PC-3 (cell line): ENCODE measurements at regions not wholly inside any gene's neighbourhood (a gene's known extent, or its start where the extent isn't known, plus 50 kb on each side); places are given as distances from the start of the nearest gene placed in this dataset.
"Not testable (repeated sequence)": the region's sequence is repeated elsewhere in the genome, so short reads cannot be mapped to it uniquely, and the experiment has no call there.

Source experiments
- ATAC-seq: fragments of 200-7000 bp; cut with Tn5 transposase; 2 replicates; pipeline ENCODE4 v1.9.1; 2020; ENCODE audit warnings: mild to moderate bottlenecking, moderate library complexity
- BruUV-seq: library from RNA; stranded (reverse); fragments of 400-500 nt; replicated peaks from 2 replicates; lab custom pipeline; 2021; lab: Mats Ljungman, UMichigan
- CTCF ChIA-PET: fragments of 300-600 bp; sonication (Branson Sonifier 250); formaldehyde crosslinking; loops from one replicate; lab custom pipeline; 2022; ENCODE audit warnings: antibody characterized with exemption; lab: Charles Lee
- POLR2A ChIA-PET: fragments of 300-600 bp; sonication (Branson Sonifier 250); formaldehyde crosslinking; loops from one replicate; lab custom pipeline; 2022; ENCODE audit warnings: antibody characterized with exemption; ENCODE audit not compliant: unreplicated experiment; lab: Charles Lee
- DNase-seq: peaks from one replicate; pipeline ENCODE4 v3.0.0-alpha.2; 2015
- H2AFZ ChIP-seq: fragments of 300-600 bp; sonication (generic); 2 replicates; pipeline ENCODE4 v1.6.0; 2016; ENCODE audit warnings: antibody characterized with exemption, low read length
- H3F3A ChIP-seq: fragments of 300-600 bp; sonication (generic); one replicate; pipeline ENCODE4 v1.6.0; 2017; ENCODE audit warnings: antibody characterized with exemption, low read length, control low read depth, mild to moderate bottlenecking; ENCODE audit not compliant: unreplicated experiment
- H3K27ac ChIP-seq: fragments of 300-600 bp; sonication (generic); 2 replicates; pipeline ENCODE4 v1.5.1; 2016; ENCODE audit warnings: mild to moderate bottlenecking, low read length
- H3K27me3 ChIP-seq: fragments of 300-600 bp; sonication (generic); 2 replicates; pipeline ENCODE4 v1.6.1; 2016; ENCODE audit warnings: low read length, mixed read lengths
- H3K36me3 ChIP-seq: fragments of 300-600 bp; sonication (generic); 2 replicates; pipeline ENCODE4 v1.6.1; 2016; ENCODE audit warnings: low read depth, mixed run types, low read length, mixed read lengths
- H3K4me1 ChIP-seq: fragments of 300-600 bp; sonication (generic); 2 replicates; pipeline ENCODE4 v1.5.1; 2016; ENCODE audit warnings: low read length; ENCODE audit not compliant: insufficient read depth
- H3K4me2 ChIP-seq: fragments of 300-600 bp; sonication (generic); 2 replicates; pipeline ENCODE4 v1.6.0; 2016; ENCODE audit warnings: low read length
- H3K4me3 ChIP-seq: fragments of 300-600 bp; sonication (generic); 2 replicates; pipeline ENCODE4 v1.5.1; 2016; ENCODE audit warnings: mild to moderate bottlenecking, low read length, mixed read lengths
- H3K79me2 ChIP-seq: fragments of 300-600 bp; sonication (generic); 2 replicates; pipeline ENCODE4 v1.6.1; 2017; ENCODE audit warnings: low read length, mixed read lengths
- H3K9ac ChIP-seq: fragments of 300-600 bp; sonication (generic); 2 replicates; pipeline ENCODE4 v1.6.0; 2016; ENCODE audit warnings: mild to moderate bottlenecking, low read length
- H3K9me2 ChIP-seq: fragments of 300-600 bp; sonication (generic); replicated peaks from 2 replicates; pipeline ENCODE4 v1.6.1; 2016; ENCODE audit warnings: mixed run types, low read length, mixed read lengths
- H3K9me3 ChIP-seq: fragments of 300-600 bp; sonication (generic); 2 replicates; pipeline ENCODE4 v1.6.1; 2016; ENCODE audit warnings: low read length, mixed read lengths
- H4K20me1 ChIP-seq: fragments of 300-600 bp; sonication (generic); 2 replicates; pipeline ENCODE4 v1.6.1; 2016; ENCODE audit warnings: low read length, mixed read lengths
- CTCF ChIP-seq: fragments of 300-600 bp; sonication (generic); conservative IDR thresholded peaks from 2 replicates; pipeline ENCODE4 v1.5.1; 2017; ENCODE audit warnings: antibody characterized with exemption, low read depth, mild to moderate bottlenecking, low read length
- EZH2 ChIP-seq: fragments of 300-600 bp; sonication (generic); IDR thresholded peaks from one replicate; pipeline ENCODE4 v1.6.1; 2017; ENCODE audit warnings: antibody characterized with exemption, mild to moderate bottlenecking, low read length; ENCODE audit not compliant: unreplicated experiment
- EZH2phosphoT487 ChIP-seq: fragments of 300-600 bp; sonication (generic); IDR thresholded peaks from 2 replicates; pipeline ENCODE4 v1.6.1; 2018; ENCODE audit warnings: mild to moderate bottlenecking, antibody characterized with exemption, low read length, borderline replicate concordance
- intact Hi-C: fragments of 100-400 bp; cut with micrococcal nuclease; formaldehyde crosslinking; loops from 2 replicates; pipeline ENCODE4 v1.9.0; 2023

DNA sequence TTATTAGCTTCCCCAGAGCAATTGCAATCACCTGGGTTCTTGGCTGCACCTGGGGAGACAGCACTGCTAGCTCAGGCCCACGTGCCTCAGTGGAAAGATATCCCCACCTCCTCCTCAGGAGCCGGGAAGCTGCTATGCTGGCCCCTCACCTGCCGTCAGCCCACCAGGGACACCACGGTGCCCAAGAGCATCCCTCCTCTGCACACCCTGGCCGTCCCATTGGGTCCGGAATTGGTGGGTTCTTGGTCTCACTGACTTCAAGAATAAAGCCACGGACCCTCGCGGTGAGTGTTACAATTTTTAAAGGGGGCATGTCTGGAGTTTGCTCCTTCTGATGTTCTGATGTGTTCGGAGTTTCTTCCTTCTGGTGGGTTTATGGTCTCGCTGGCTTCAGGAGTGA is 72.3 kb upstream of the MEF2A start:
- POLR2A ChIA-PET: no interaction called here
- Histone ChIP-seq H3F3A (no peaks in the 10 kb centered on the region), H3K4me2 (no peak overlapping the region), H3K79me2 (no peaks in the 10 kb centered on the region), H3K9me3 (no peaks in the 10 kb centered on the region), H3K36me3 (no peaks in the 10 kb centered on the region), H3K4me3 (no peak overlapping the region), H3K9ac (no peak overlapping the region), H3K4me1 (no peaks in the 10 kb centered on the region), H3K27me3 (no peaks in the 10 kb centered on the region), H2AFZ (no peak overlapping the region), H3K9me2 (no peaks in the 10 kb centered on the region), H3K27ac (no peak overlapping the region), H4K20me1 (no peaks in the 10 kb centered on the region)
- DNase-seq: no peak
- TF ChIP-seq EZH2phosphoT487: no peak
- no peak for TF ChIP-seq EZH2
- TF ChIP-seq CTCF: no peak
- intact Hi-C loops: no loop called here
- BruUV-seq: no TSS peak
- no peak for ATAC-seq
- CTCF ChIA-PET: no interaction called here

DNA sequence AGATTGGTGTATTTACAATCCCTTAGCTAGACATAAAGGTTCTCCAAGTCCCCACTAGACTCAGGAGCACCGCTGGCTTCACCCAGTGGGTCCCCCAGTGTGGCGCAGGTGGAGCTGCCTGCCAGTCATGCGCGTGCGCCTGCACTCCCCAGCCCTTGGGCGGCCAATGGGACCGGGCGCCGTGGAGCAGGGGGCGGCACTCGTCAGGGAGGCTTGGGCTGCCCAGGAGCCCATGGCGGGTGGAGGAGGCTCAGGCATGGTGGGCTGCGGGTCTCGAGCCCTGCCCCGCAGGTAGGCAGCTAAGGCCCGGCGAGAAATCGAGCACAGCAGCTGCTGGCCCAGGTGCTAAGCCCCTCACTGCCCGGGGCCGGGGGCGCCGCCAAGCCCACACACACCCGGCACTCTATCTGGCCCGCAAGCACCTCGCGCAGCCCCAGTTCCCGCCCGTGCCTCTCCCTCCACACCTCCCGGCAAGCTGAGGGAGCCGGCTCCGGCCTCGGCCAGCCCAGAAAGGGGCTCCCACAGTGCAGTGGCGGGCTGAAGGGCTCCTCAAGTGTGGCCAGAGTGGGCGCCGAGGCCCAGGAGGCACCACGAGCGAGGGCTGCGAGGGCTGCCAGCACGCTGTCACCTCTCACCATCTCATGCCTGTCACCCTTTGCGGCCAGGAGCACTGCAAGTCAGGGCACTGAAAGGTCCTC is 71.1 kb upstream of the MEF2A start:
- DNase-seq, H3K27me3 ChIP-seq, H3K9me2 ChIP-seq, H3K9ac ChIP-seq, ATAC-seq, H3K79me2 ChIP-seq, POLR2A ChIA-PET, H3K27ac ChIP-seq, H3K36me3 ChIP-seq, H2AFZ ChIP-seq, H3K9me3 ChIP-seq, H3K4me1 ChIP-seq, H3K4me3 ChIP-seq, H3K4me2 ChIP-seq, CTCF ChIA-PET, intact Hi-C loops, BruUV-seq, H3F3A ChIP-seq, H4K20me1 ChIP-seq: not testable (repeated sequence)

GRCh38 chr15:99495430-99496301 is 70.1 kb upstream of the MEF2A start:
- ChIA-PET CTCF (no interaction called here), POLR2A (no interaction called here)

More at GRCh38 chr15:99495430-99496301, 70.1 kb upstream of the MEF2A start:
- Histone ChIP-seq H3F3A (no peaks in the 10 kb centered on the region), H3K79me2 (no peaks in the 10 kb centered on the region), H3K36me3 (no peaks in the 10 kb centered on the region), H4K20me1 (no peaks in the 10 kb centered on the region), H3K4me3 (no peak overlapping the region), H3K4me1 (no peaks in the 10 kb centered on the region), H3K9ac (no peak overlapping the region), H3K27ac (no peak overlapping the region), H2AFZ (no peak overlapping the region), H3K4me2 (no peak overlapping the region), H3K9me3 (no peaks in the 10 kb centered on the region), H3K27me3 (no peaks in the 10 kb centered on the region), H3K9me2 (no peaks in the 10 kb centered on the region)
- DNase-seq (no peak), ATAC-seq (no peak)
- TF ChIP-seq EZH2phosphoT487: no peak
- intact Hi-C loops: no loop called here
- BruUV-seq: no TSS peak
